HL-60 (cell line): ENCODE measurements at regions not wholly inside any gene's neighbourhood (a gene's known extent, or its start where the extent isn't known, plus 50 kb on each side); places are given as distances from the start of the nearest gene placed in this dataset.
"Not testable (repeated sequence)": the region's sequence is repeated elsewhere in the genome, so short reads cannot be mapped to it uniquely, and the experiment has no call there.

Source experiments
- DNase-seq, 2 experiments: peaks; one replicate each; pipeline ENCODE4 v3.0.0-alpha.2; 2010 to 2020; ENCODE audit warnings: low read depth in 1 of 2, low spot score in 1 of 2
- H3K27ac ChIP-seq: fragments of 250-450 bp; sonication (Bioruptor Pico); replicated peaks from 2 replicates; pipeline ENCODE4 v1.5.1; 2020; ENCODE audit warnings: mild to moderate bottlenecking, moderate library complexity
- H3K27me3 ChIP-seq: fragments of 250-450 bp; sonication (Bioruptor Pico); 2 replicates; pipeline ENCODE4 v1.5.1; 2021; ENCODE audit warnings: mild to moderate bottlenecking, moderate library complexity; ENCODE audit not compliant: insufficient read depth, poor library complexity, severe bottlenecking
- H3K4me3 ChIP-seq: replicated peaks from 2 replicates; pipeline ENCODE4 v1.5.1; 2011; ENCODE audit warnings: mild to moderate bottlenecking, control low read depth, low read length; ENCODE audit not compliant: insufficient read depth

DNA sequence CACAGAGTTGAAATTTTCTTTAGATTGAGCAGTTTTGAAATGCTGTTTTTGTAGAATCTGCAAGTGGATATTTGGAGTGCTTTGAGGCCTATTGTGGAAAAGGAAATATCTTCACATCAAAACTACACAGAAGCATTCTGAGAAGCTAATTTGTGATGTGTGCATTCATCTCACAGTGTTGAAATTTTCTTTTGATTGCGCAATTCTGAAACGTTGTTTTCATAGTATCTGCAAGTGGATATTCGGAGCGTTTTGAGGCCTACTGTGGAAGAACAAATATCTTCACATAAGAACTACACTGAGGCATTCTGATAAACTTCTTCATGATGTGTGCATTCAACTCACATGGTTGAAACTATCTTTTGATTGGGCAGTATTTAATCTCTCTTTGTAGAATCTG, 3143.4 kb upstream of the OR11H1 start:
- H3K27ac ChIP-seq, H3K27me3 ChIP-seq, H3K4me3 ChIP-seq: not testable (repeated sequence)
- DNase-seq: peak in 1 of 2 experiments; percentile 11

DNA sequence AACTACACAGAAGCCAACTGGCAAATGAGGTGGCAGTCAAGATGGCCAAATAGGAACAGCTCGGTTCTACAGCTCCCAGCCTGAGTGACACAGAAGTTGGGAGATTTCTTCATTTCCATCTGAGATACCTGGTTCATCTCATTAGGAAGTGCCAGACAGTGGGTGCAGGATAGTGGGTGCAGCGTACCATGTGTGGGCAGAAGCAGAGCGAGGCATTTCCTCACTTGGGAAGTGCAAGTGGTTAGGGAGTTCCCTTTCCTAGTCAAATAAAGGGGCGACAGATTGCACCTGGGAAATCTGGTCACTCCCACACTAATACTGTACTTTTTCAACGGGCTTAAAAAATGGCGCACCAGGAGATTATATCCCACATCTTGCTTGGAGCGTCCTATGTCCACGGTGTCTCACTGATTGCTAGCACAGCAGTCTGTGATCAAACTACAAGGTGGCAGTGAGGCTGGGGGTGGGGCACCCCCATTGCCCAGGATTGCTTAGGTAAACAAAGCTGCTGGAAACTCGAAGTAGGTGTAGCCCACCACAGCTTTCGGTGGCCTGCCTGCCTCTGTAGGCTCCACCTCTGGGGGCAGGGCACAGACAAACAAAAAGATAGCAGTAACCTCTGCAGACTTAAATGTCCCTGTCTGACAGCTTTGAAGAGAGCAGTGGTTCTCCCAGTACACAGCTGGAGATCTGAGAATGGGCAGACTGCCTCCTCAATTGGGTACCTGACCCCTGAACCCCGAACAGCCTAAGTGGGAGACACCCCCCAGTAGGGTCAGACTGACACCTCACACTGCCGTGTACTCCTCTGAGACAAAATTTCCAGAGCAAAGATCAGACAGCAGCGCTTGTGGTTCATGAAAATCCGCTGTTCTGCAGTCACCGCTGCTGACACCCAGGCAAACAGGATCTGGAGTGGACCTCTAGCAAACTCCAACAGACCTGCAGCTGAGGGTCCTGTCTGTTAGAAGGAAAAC, 3138.9 kb upstream of the OR11H1 start:
- not testable (repeated sequence) for H3K27me3 ChIP-seq, DNase-seq, H3K27ac ChIP-seq, H3K4me3 ChIP-seq

DNA sequence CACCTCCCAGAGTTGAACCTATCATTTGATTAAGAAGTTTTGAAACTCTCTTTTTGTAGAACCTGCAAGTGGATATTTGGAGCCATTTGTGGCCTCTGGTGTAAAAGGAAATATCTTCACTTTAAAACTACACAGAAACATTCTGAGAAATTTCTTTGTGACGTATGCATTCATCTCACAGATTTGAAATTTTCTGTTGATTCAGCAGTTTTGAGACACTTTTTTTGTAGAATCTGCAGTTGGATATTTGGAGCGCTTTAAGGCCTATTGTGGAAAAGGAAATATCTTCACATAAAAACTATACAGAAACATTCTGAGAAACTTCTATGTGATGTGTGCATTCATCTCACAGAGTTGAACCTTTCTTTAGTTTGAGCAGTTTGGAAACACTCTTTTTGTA, 3130.7 kb upstream of the OR11H1 start:
- not testable (repeated sequence) for DNase-seq

DNA sequence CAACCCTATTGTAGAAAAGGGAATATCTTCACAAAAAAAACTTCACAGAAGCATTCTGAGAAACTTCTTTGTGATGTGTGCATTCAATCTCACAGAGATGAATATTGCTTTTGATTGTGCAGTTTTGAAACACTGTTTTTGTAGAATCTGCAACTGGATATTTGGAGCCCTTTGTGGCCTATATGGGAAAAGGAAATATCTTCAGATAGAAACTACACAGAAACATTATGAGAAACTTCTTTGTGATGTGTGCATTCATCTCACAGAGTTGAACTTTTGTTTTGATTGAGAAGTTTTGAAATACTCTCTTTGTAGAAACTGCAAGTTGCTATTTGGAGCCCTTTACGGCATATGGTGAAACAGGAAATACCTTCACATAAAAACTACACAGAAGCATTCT, 3126.1 kb upstream of the OR11H1 start:
- not testable (repeated sequence) for H3K27ac ChIP-seq, H3K4me3 ChIP-seq, H3K27me3 ChIP-seq, DNase-seq

More for the DNA sequence above, 3130.7 kb upstream of the OR11H1 start:
- not testable (repeated sequence) for H3K27ac ChIP-seq, H3K4me3 ChIP-seq, H3K27me3 ChIP-seq

DNA sequence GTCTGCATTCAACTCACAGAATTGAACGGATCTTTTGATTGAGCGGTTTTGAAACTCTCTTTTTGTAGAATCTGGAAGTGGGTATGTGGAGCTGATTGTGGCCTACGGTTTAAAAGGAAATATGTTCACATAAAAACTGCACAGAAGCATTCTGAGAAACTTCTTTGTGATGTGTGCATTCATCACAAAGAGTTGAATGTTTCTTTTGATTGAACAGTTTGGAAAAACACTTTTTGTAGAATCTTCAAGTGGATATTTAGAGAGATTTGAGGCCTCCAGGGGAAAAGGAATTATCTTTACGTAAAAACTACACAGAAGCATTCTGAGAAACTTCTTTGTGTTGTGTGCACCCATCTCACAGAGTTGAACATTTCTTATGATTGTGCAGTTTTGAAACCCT, 3125.5 kb upstream of the OR11H1 start:
- H3K4me3 ChIP-seq, H3K27me3 ChIP-seq, H3K27ac ChIP-seq, DNase-seq: not testable (repeated sequence)

DNA sequence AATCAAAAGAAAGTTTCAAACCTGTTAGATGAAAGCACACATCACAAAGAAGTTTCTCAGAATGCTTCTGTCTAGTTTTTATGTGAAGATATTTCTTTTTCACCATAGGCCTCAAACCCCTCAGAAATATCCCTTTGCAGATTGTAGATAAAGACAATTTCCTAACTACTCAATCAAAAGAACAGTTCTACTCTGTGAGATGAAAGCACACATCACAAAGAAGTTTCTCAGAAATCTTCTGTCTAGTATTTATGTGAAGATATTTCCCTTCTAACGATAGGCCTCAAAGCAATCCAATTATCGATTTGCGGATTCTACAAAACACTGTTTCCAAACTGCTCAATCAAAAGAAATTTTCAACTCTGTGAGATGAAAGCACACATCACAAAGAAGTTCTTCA, 3092.1 kb upstream of the OR11H1 start:
- not testable (repeated sequence) for H3K27me3 ChIP-seq, H3K4me3 ChIP-seq, DNase-seq, H3K27ac ChIP-seq
